OCI-LY1 (cell line): ENCODE measurements at regions not wholly inside any gene's neighbourhood (a gene's known extent, or its start where the extent isn't known, plus 50 kb on each side); places are given as distances from the start of the nearest gene placed in this dataset.

Source experiments
- H2AFZ ChIP-seq: fragments of 200-600 bp; sonication (generic), shearing (Covaris generic); 2 replicates; pipeline ENCODE4 v1.6.0; 2014; ENCODE audit warnings: antibody characterized with exemption, mild to moderate bottlenecking, low read length
- H3F3A ChIP-seq: fragments of 200-600 bp; sonication (generic), shearing (Covaris generic); 2 replicates; pipeline ENCODE4 v1.6.0; 2014; ENCODE audit warnings: mild to moderate bottlenecking, antibody characterized with exemption, low read length, moderate library complexity; ENCODE audit not compliant: insufficient read depth
- H3K27ac ChIP-seq: fragments of 200-600 bp; sonication (generic); 2 replicates; pipeline ENCODE4 v1.5.1; 2014; ENCODE audit warnings: low read length, mixed run types, mild to moderate bottlenecking, low read depth; ENCODE audit not compliant: poor library complexity, severe bottlenecking
- H3K27me3 ChIP-seq: fragments of 200-600 bp; sonication (generic); 2 replicates; pipeline ENCODE4 v1.6.0; 2014; ENCODE audit warnings: antibody characterized with exemption, mild to moderate bottlenecking, low read length, moderate library complexity; ENCODE audit not compliant: insufficient read depth
- H3K36me3 ChIP-seq: fragments of 200-600 bp; sonication (generic); 2 replicates; pipeline ENCODE4 v1.6.1; 2014; ENCODE audit warnings: mild to moderate bottlenecking, antibody characterized with exemption, low read length, moderate library complexity, mixed read lengths; ENCODE audit not compliant: insufficient read depth
- H3K4me1 ChIP-seq: fragments of 200-600 bp; sonication (generic); 2 replicates; pipeline ENCODE4 v1.5.1; 2014; ENCODE audit warnings: mild to moderate bottlenecking, low read length, moderate library complexity; ENCODE audit not compliant: insufficient read depth, severe bottlenecking
- H3K4me2 ChIP-seq: fragments of 200-600 bp; sonication (generic), shearing (Covaris generic); 2 replicates; pipeline ENCODE4 v1.6.1; 2014; ENCODE audit warnings: low read length
- H3K4me3 ChIP-seq: fragments of 200-600 bp; sonication (generic); 2 replicates; pipeline ENCODE4 v1.5.1; 2014; ENCODE audit warnings: low read length, low read depth, mild to moderate bottlenecking, mixed read lengths; ENCODE audit not compliant: poor library complexity, severe bottlenecking
- H3K79me2 ChIP-seq: fragments of 200-600 bp; shearing (Covaris generic); 2 replicates; pipeline ENCODE4 v1.6.1; 2016; ENCODE audit warnings: mixed run types, low read length, mixed read lengths; ENCODE audit not compliant: insufficient read depth
- H3K9ac ChIP-seq: fragments of 200-600 bp; sonication (generic), shearing (Covaris generic); 2 replicates; pipeline ENCODE4 v1.6.1; 2014; ENCODE audit warnings: mild to moderate bottlenecking, low read length, mixed read lengths
- H3K9me2 ChIP-seq: fragments of 200-600 bp; sonication (generic), shearing (Covaris generic); 2 replicates; pipeline ENCODE4 v1.6.1; 2014; ENCODE audit warnings: low read depth, mild to moderate bottlenecking, low read length, mixed read lengths
- H3K9me3 ChIP-seq: fragments of 200-600 bp; shearing (Covaris generic); 2 replicates; pipeline ENCODE4 v1.6.1; 2014; ENCODE audit warnings: low read length, mixed read lengths
- H4K20me1 ChIP-seq: fragments of 200-600 bp; sonication (generic), shearing (Covaris generic); 2 replicates; pipeline ENCODE4 v1.6.0; 2016; ENCODE audit warnings: mild to moderate bottlenecking, low read length; ENCODE audit not compliant: insufficient read depth
- CTCF ChIP-seq: fragments of 200-600 bp; sonication (generic), shearing (Covaris generic); IDR thresholded peaks from 2 replicates; pipeline ENCODE4 v1.5.1; 2017; ENCODE audit warnings: mild to moderate bottlenecking, antibody characterized with exemption, low read length, moderate library complexity, mixed read lengths
- EZH2 ChIP-seq: fragments of 200-600 bp; sonication (generic), shearing (Covaris generic); IDR thresholded peaks from 2 replicates; pipeline ENCODE4 v1.8.0; 2017; ENCODE audit warnings: borderline replicate concordance, mixed run types, mild to moderate bottlenecking, antibody characterized with exemption, low read length, moderate library complexity, mixed read lengths

GRCh38 chr2:222783592-222783991 lies 77.2 kb upstream of the ACSL3 start:
- no peak for TF ChIP-seq CTCF
- no peak for TF ChIP-seq EZH2
- Histone ChIP-seq H4K20me1 (no peaks in the 10 kb centered on the region), H3K4me3 (no peak overlapping the region), H3K9me3 (peaks cover 2% of the 10 kb centered on the region; the same call in 1 of the 2 replicates), H3K9ac (no peak overlapping the region), H3F3A (no peaks in the 10 kb centered on the region), H3K4me2 (no peak overlapping the region), H3K27me3 (no peaks in the 10 kb centered on the region; the same call in 1 of the 2 replicates), H2AFZ (no peak overlapping the region), H3K79me2 (no peaks in the 10 kb centered on the region), H3K4me1 (peaks cover 2% of the 10 kb centered on the region), H3K36me3 (no peaks in the 10 kb centered on the region), H3K27ac (no peak overlapping the region), H3K9me2 (no peaks in the 10 kb centered on the region)

DNA sequence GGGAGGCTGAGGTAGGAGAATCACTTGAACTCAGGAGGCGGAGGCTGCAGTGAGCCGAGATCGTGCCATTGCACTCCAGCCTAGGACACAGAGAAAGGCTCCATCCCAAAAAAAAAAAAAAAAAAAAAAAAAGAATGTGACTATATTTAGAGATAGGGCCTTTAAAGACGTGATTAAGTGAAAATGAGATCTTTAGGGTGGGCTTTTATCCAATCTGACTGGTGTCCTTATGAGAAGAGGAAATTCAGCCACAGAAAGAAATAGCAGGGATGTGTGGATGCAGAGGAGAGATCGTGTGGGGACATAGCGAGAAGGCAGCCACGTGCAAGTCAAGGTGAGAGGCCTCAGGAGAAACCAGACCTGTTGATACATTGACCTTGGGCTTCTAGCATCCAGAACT lies 69.9 kb upstream of the ACSL3 start:
- no peak overlapping the region for H2AFZ ChIP-seq
- H3K4me1 ChIP-seq: peaks cover 69% of the 10 kb centered on the region
- no peaks in the 10 kb centered on the region for H3K79me2 ChIP-seq
- H3K27me3 ChIP-seq: no peaks in the 10 kb centered on the region
- H3K27ac ChIP-seq: no peak overlapping the region
- no peak overlapping the region for H3K4me2 ChIP-seq
- H3K4me3 ChIP-seq: no peak overlapping the region
- TF ChIP-seq CTCF (no peak), EZH2 (no peak)
- H3K9me2 ChIP-seq: no peaks in the 10 kb centered on the region
- H4K20me1 ChIP-seq: no peaks in the 10 kb centered on the region
- H3K9ac ChIP-seq: no peak overlapping the region
- peaks cover 2% of the 10 kb centered on the region; the same call in 1 of the 2 replicates for H3K9me3 ChIP-seq
- H3K36me3 ChIP-seq: no peaks in the 10 kb centered on the region
- no peaks in the 10 kb centered on the region for H3F3A ChIP-seq

DNA sequence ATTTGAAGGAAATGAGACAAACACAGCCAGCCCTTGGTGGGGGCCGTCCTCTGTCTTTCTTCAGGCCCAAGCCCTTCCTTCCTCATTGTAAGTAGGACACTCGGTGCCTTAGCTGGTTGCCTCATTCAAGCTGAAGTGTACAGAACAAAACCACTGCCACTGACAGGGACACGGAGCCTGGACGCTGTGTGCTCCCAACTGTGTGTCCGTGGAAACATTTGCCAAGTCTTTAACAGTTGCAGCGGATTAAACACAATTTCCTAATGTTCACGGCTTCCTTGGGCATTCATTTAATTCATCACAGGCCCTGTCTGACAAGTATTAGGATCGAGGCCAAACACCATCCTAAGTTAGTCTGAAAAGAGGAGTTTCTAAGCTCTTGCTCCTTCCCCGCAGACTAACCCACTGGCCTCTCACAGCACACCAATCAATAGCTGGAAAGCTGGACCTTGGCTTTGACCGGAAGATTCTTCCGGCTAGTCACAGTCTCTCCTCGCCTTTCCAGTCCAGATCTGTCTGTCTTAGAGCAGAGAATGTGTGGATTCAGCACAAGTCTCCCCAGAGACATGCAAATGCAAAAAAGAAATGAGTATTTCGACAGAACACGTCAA lies 68.7 kb upstream of the ACSL3 start:
- Histone ChIP-seq H3K9me3 (no peaks in the 10 kb centered on the region), H4K20me1 (no peaks in the 10 kb centered on the region), H3K27ac (peak overlapping the region; percentile 74), H3K27me3 (no peaks in the 10 kb centered on the region), H3K4me2 (peak overlapping the region; percentile 18; the same call in 1 of the 2 replicates), H3K9me2 (no peaks in the 10 kb centered on the region), H3K79me2 (no peaks in the 10 kb centered on the region), H3K4me1 (peaks cover 80% of the 10 kb centered on the region), H2AFZ (no peak overlapping the region), H3K9ac (peak overlapping the region; percentile 10; the same call in 1 of the 2 replicates), H3K4me3 (no peak overlapping the region), H3K36me3 (no peaks in the 10 kb centered on the region), H3F3A (no peaks in the 10 kb centered on the region)
- TF ChIP-seq EZH2 (no peak), CTCF (no peak)
